HG03520 (cell line): ENCODE measurements at regions not wholly inside any gene's neighbourhood (a gene's known extent, or its start where the extent isn't known, plus 50 kb on each side); places are given as distances from the start of the nearest gene placed in this dataset.
"Not testable (repeated sequence)": the region's sequence is repeated elsewhere in the genome, so short reads cannot be mapped to it uniquely, and the experiment has no call there.

Experiments
- ATAC-seq: cut with Tn5 transposase; IDR thresholded peaks from one replicate; pipeline ENCODE4 v1.9.1; 2021; ENCODE audit warnings: mild to moderate bottlenecking, moderate library complexity; ENCODE audit not compliant: unreplicated experiment

- no peak for ATAC-seq
Measured at GRCh38 chr1:200496937-200497336, 87.1 kb upstream of the ZNF281 start.

GRCh38 chr1:200495901-200496300 is 86.1 kb upstream of the ZNF281 start:
- ATAC-seq = no peak

- no peak for ATAC-seq
Measured at GRCh38 chr1:200493344-200493743, 83.5 kb upstream of the ZNF281 start.

GRCh38 chr1:200491103-200491502 is 81.3 kb upstream of the ZNF281 start:
- no peak for ATAC-seq

GRCh38 chr1:200490183-200490582 is 80.3 kb upstream of the ZNF281 start:
- ATAC-seq = no peak

GRCh38 chr1:200488375-200489165 is 78.7 kb upstream of the ZNF281 start:
- no peak for ATAC-seq

- ATAC-seq = no peak
Measured at GRCh38 chr1:200487650-200488049, 77.8 kb upstream of the ZNF281 start.

- ATAC-seq = no peak
Measured at GRCh38 chr1:200486634-200487033, 76.8 kb upstream of the ZNF281 start.

- ATAC-seq = not testable (repeated sequence)
Measured at GRCh38 chr1:200484438-200484946, 74.7 kb upstream of the ZNF281 start.

- peak; percentile 100 for ATAC-seq
Measured at GRCh38 chr1:200483491-200484143, 73.8 kb upstream of the ZNF281 start.

- ATAC-seq = no peak
Measured at GRCh38 chr1:200480964-200481363, 71.1 kb upstream of the ZNF281 start.

- no peak for ATAC-seq
Measured at GRCh38 chr1:200479816-200480215, 70.0 kb upstream of the ZNF281 start.

- no peak for ATAC-seq
Measured at GRCh38 chr1:200478945-200479558, 69.2 kb upstream of the ZNF281 start.

GRCh38 chr1:200478239-200478623 is 68.4 kb upstream of the ZNF281 start:
- no peak for ATAC-seq

GRCh38 chr1:200474633-200475032 is 64.8 kb upstream of the ZNF281 start:
- ATAC-seq = no peak

GRCh38 chr1:200473698-200474371 is 64.0 kb upstream of the ZNF281 start:
- ATAC-seq = peak; percentile 81

GRCh38 chr1:200471739-200472138 is 61.9 kb upstream of the ZNF281 start:
- no peak for ATAC-seq

GRCh38 chr1:200468264-200469001 is 58.6 kb upstream of the ZNF281 start:
- no peak for ATAC-seq

- ATAC-seq = no peak
Measured at GRCh38 chr1:200464784-200465400, 55.1 kb upstream of the ZNF281 start.
